Fibroblast of the aortic adventitia (primary cell): ENCODE measurements at regions not wholly inside any gene's neighbourhood (a gene's known extent, or its start where the extent isn't known, plus 50 kb on each side); places are given as distances from the start of the nearest gene placed in this dataset.

ENCODE experiments used
- DNase-seq: peaks from one replicate; pipeline ENCODE4 v3.0.0-alpha.2; 2010; ENCODE audit warnings: low read depth
- H3K4me3 ChIP-seq: 2 replicates; pipeline ENCODE4 v1.5.1; 2011; ENCODE audit warnings: low read depth, mild to moderate bottlenecking, control low read depth, low read length, moderate library complexity
- CTCF ChIP-seq: IDR thresholded peaks from 2 replicates; pipeline ENCODE4 v1.5.1; 2011; ENCODE audit warnings: mild to moderate bottlenecking, low read length, control low read depth, inconsistent platforms; ENCODE audit not compliant: insufficient read depth

GRCh38 chr4:34039766-34040165 lies 2204.5 kb downstream of the ARAP2 start:
- TF ChIP-seq CTCF = no peak
- no peak overlapping the region for H3K4me3 ChIP-seq
- no peak for DNase-seq

- H3K4me3 ChIP-seq = no peak overlapping the region
- DNase-seq = peak; percentile 4
- no peak for TF ChIP-seq CTCF
Measured at GRCh38 chr4:34043131-34043530, 2201.2 kb downstream of the ARAP2 start.

DNA sequence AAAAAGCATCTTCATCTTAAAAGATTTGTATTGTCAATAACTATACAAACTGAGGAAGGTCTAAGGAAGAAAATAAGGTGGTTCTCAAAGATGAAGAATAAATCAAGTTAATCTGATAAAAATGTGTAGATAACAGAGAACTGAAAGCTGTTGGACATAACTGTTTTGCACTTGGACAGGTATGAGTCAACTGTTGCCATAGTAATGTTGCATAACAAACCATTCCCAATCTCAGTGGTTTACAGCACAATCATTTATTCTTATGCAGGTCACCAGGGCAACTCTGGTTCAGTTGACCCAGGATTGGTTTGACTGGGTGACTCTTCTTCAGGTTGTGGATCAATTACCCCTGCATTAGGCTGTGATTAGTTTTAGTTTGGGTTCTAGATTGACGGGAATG lies 2197.7 kb downstream of the ARAP2 start:
- DNase-seq = peak; percentile 61
- no peak for TF ChIP-seq CTCF
- no peak overlapping the region for H3K4me3 ChIP-seq

DNA sequence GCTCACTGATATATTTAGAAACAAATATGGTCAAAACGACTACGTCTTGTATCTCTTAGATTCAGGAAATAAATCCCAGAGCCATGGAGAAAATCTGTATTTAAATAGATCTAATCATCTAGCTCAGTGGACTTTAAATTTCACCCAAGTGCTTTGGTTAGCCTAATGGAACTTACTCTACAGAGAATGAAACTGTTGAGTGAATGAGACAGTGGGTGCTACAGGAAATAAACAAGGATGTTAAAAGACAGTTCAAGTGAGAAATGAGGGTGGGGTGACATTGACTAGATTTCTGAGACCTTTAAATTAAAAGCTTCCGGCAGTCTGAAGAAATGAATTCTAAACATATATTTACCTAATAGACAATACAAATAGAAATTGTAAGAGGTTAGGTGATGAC lies 2197.0 kb downstream of the ARAP2 start:
- no peak overlapping the region for H3K4me3 ChIP-seq
- DNase-seq = no peak
- no peak for TF ChIP-seq CTCF

GRCh38 chr4:34066126-34066525 lies 2178.2 kb downstream of the ARAP2 start:
- DNase-seq = no peak
- no peak overlapping the region for H3K4me3 ChIP-seq
- no peak for TF ChIP-seq CTCF

- no peak overlapping the region for H3K4me3 ChIP-seq
- TF ChIP-seq CTCF = no peak
- peak; percentile 29 for DNase-seq
Measured at GRCh38 chr4:34091451-34091850, 2152.9 kb downstream of the ARAP2 start.

GRCh38 chr4:34094114-34094513 lies 2150.2 kb downstream of the ARAP2 start:
- DNase-seq = no peak
- H3K4me3 ChIP-seq = no peak overlapping the region
- no peak for TF ChIP-seq CTCF
